ENCODE measurements at regions not wholly inside any gene's neighbourhood (a gene's known extent, or its start where the extent isn't known, plus 50 kb on each side); places are given as distances from the start of the nearest gene placed in this dataset.

GRCh38 chr2:83960371-83960770, 498.7 kb downstream of the SUCLG1 start:
- DNase-seq (ENCODE audit: low read depth, low spot score) (no peak), ATAC-seq (no peak)
- H3K4me1 ChIP-seq (ENCODE audit: control insufficient read depth, insufficient read depth, low read length): no peaks in the 10 kb centered on the region
- ChIA-PET CTCF (no interaction called here), POLR2A (no interaction called here)
- no peak overlapping the region for H3K27ac ChIP-seq (ENCODE audit: low read length)
- intact Hi-C loops (cut with micrococcal nuclease; ENCODE audit: unreplicated experiment) (no loop called here), in situ Hi-C loops (cut with HindIII; ENCODE audit: low pct_unique_long_range_greater_than_20kb, low sequenced_read_pairs) (no loop called here)
- no TSS peak for BruUV-seq (replicated peaks)
- H3K9me3 ChIP-seq (ENCODE audit: control insufficient read depth, insufficient read depth, low read depth, low read length): no peaks in the 10 kb centered on the region
- H3K4me3 ChIP-seq (ENCODE audit: low read depth in 2 of 2, low read length in 2 of 2): no peak overlapping the region
- TF ChIP-seq POLR2AphosphoS5 (IDR thresholded peaks at IDR 0.05; ENCODE audit: low read depth, low read length): no peak
- TF ChIP-seq TCF7L2 (IDR thresholded peaks at IDR 0.05; ENCODE audit: low read depth, low read length): no peak
- no peak for TF ChIP-seq REST (IDR thresholded peaks at IDR 0.05; ENCODE audit: insufficient read depth in 1 of 2, low read depth in 2 of 2, low read length in 1 of 2)
- no peak for TF ChIP-seq CTCF (IDR thresholded peaks at IDR 0.05)
- TF ChIP-seq SIN3A (IDR thresholded peaks at IDR 0.05; ENCODE audit: borderline replicate concordance, insufficient read depth, low read depth, low read length): no peak
- H3K27me3 ChIP-seq (ENCODE audit: control insufficient read depth, insufficient read depth, low read length): no peaks in the 10 kb centered on the region
- H3K36me3 ChIP-seq (ENCODE audit: control insufficient read depth, insufficient read depth, low read length): no peaks in the 10 kb centered on the region

- ChIA-PET POLR2A (no interaction called here), CTCF (no interaction called here)
- intact Hi-C loops (cut with micrococcal nuclease; ENCODE audit: unreplicated experiment) (no loop called here), in situ Hi-C loops (cut with HindIII; ENCODE audit: low pct_unique_long_range_greater_than_20kb, low sequenced_read_pairs) (no loop called here)
- BruUV-seq (replicated peaks): no TSS peak
- ATAC-seq (no peak), DNase-seq (ENCODE audit: low read depth, low spot score) (no peak)
- Histone ChIP-seq H3K4me3 (ENCODE audit: low read depth in 2 of 2, low read length in 2 of 2) (no peak overlapping the region), H3K4me1 (ENCODE audit: control insufficient read depth, insufficient read depth, low read length) (no peaks in the 10 kb centered on the region), H3K27ac (ENCODE audit: low read length) (no peak overlapping the region), H3K36me3 (ENCODE audit: control insufficient read depth, insufficient read depth, low read length) (no peaks in the 10 kb centered on the region), H3K9me3 (ENCODE audit: control insufficient read depth, insufficient read depth, low read depth, low read length) (no peaks in the 10 kb centered on the region), H3K27me3 (ENCODE audit: control insufficient read depth, insufficient read depth, low read length) (no peaks in the 10 kb centered on the region)
- TF ChIP-seq TCF7L2 (IDR thresholded peaks at IDR 0.05; ENCODE audit: low read depth, low read length) (no peak), SIN3A (IDR thresholded peaks at IDR 0.05; ENCODE audit: borderline replicate concordance, insufficient read depth, low read depth, low read length) (no peak), POLR2AphosphoS5 (IDR thresholded peaks at IDR 0.05; ENCODE audit: low read depth, low read length) (no peak), CTCF (IDR thresholded peaks at IDR 0.05) (no peak), REST (IDR thresholded peaks at IDR 0.05; ENCODE audit: insufficient read depth in 1 of 2, low read depth in 2 of 2, low read length in 1 of 2) (no peak)
Measured at GRCh38 chr2:83959266-83959665, 499.8 kb downstream of the SUCLG1 start.

Measured in Panc1 (cell line).